Hepatocyte (in vitro differentiated cells): ENCODE measurements at regions not wholly inside any gene's neighbourhood (a gene's known extent, or its start where the extent isn't known, plus 50 kb on each side); places are given as distances from the start of the nearest gene placed in this dataset.

Source experiments
- CTCF ChIP-seq: fragments of 200-600 bp; sonication (generic); IDR thresholded peaks from 2 replicates; pipeline ENCODE4 v1.5.1; 2016; ENCODE audit warnings: antibody characterized with exemption, mild to moderate bottlenecking; ENCODE audit not compliant: poor library complexity
- EZH2 ChIP-seq: fragments of 200-600 bp; sonication (generic); IDR thresholded peaks from 2 replicates; pipeline ENCODE4 v1.6.1; 2016; ENCODE audit warnings: antibody characterized with exemption, mild to moderate bottlenecking, borderline replicate concordance
- EZH2phosphoT487 ChIP-seq: fragments of 200-600 bp; sonication (generic); IDR thresholded peaks from one replicate; pipeline ENCODE4 v1.6.1; 2018; ENCODE audit warnings: antibody characterized with exemption, mild to moderate bottlenecking, low read depth, moderate library complexity; ENCODE audit not compliant: unreplicated experiment, severe bottlenecking

- TF ChIP-seq EZH2phosphoT487 (no peak), EZH2 (no peak), CTCF (no peak)
Measured at GRCh38 chr3:64397573-64397972, 172.3 kb upstream of the PRICKLE2 start.
